WTC11 (cell line): ENCODE measurements at regions not wholly inside any gene's neighbourhood (a gene's known extent, or its start where the extent isn't known, plus 50 kb on each side); places are given as distances from the start of the nearest gene placed in this dataset.

ENCODE experiments used
- ATF1 ChIP-seq: sonication (generic); formaldehyde crosslinking; IDR thresholded peaks from 2 replicates; pipeline ENCODE4 v1.8.1; 2023; ENCODE audit warnings: mild to moderate bottlenecking, moderate library complexity, missing genetic modification reagents
- ATF3 ChIP-seq: sonication (generic); formaldehyde crosslinking; conservative IDR thresholded peaks from 2 replicates; pipeline ENCODE4 v1.8.1; 2022; ENCODE audit warnings: mild to moderate bottlenecking, missing genetic modification reagents
- ELF4 ChIP-seq: sonication (generic); formaldehyde crosslinking; IDR thresholded peaks from 2 replicates; pipeline ENCODE4 v1.8.1; 2022; ENCODE audit warnings: low read depth, mild to moderate bottlenecking, moderate library complexity, missing genetic modification reagents
- EMX1 ChIP-seq: fragments of 250-450 bp; sonication (Bioruptor Pico); IDR thresholded peaks from 2 replicates; pipeline ENCODE4 v1.8.0; 2021; ENCODE audit warnings: mild to moderate bottlenecking
- GABPB1 ChIP-seq: sonication (generic); formaldehyde crosslinking; IDR thresholded peaks from 2 replicates; pipeline ENCODE4 v1.8.1; 2023; ENCODE audit warnings: mild to moderate bottlenecking, missing genetic modification reagents
- JUN ChIP-seq: sonication (generic); formaldehyde crosslinking; IDR thresholded peaks from 2 replicates; pipeline ENCODE4 v1.8.0; 2023; ENCODE audit warnings: mild to moderate bottlenecking, missing genetic modification reagents
- MLX ChIP-seq: sonication (generic); formaldehyde crosslinking; IDR thresholded peaks from 2 replicates; pipeline ENCODE4 v1.8.1; 2023; ENCODE audit warnings: mild to moderate bottlenecking, missing genetic modification reagents, moderate library complexity
- NR3C1 ChIP-seq: sonication (generic); formaldehyde crosslinking; conservative IDR thresholded peaks from 2 replicates; pipeline ENCODE4 v1.8.1; 2023; ENCODE audit warnings: low read depth, mild to moderate bottlenecking, missing genetic modification reagents
- SP1 ChIP-seq: sonication (generic); formaldehyde crosslinking; conservative IDR thresholded peaks from 2 replicates; pipeline ENCODE4 v1.8.1; 2022; ENCODE audit warnings: missing genetic modification reagents
- ZNF317 ChIP-seq: sonication (generic); formaldehyde crosslinking; IDR thresholded peaks from 2 replicates; pipeline ENCODE4 v1.8.1; 2023; ENCODE audit warnings: low read depth, mild to moderate bottlenecking, moderate library complexity, missing genetic modification reagents, borderline replicate concordance
- ZSCAN18 ChIP-seq: fragments of 250-450 bp; sonication (Bioruptor Pico); IDR thresholded peaks from 2 replicates; pipeline ENCODE4 v2.1.2; 2022; ENCODE audit warnings: mild to moderate bottlenecking, moderate library complexity
- TF ChIP-seq, protein P1 (sequence below): fragments of 200-600 bp; IDR thresholded peaks from 2 replicates; pipeline ENCODE4 v1.8.0; 2022; ENCODE audit warnings: antibody characterized with exemption
- TF ChIP-seq, protein P2 (sequence below): sonication (generic); formaldehyde crosslinking; IDR thresholded peaks from 2 replicates; pipeline ENCODE4 v1.8.0; 2022; ENCODE audit warnings: mild to moderate bottlenecking, missing genetic modification reagents
- TF ChIP-seq, protein P3 (sequence below): sonication (generic); formaldehyde crosslinking; IDR thresholded peaks from 2 replicates; pipeline ENCODE4 v1.8.0; 2022; ENCODE audit warnings: mild to moderate bottlenecking, missing genetic modification reagents

- TF ChIP-seq, protein P1, sequence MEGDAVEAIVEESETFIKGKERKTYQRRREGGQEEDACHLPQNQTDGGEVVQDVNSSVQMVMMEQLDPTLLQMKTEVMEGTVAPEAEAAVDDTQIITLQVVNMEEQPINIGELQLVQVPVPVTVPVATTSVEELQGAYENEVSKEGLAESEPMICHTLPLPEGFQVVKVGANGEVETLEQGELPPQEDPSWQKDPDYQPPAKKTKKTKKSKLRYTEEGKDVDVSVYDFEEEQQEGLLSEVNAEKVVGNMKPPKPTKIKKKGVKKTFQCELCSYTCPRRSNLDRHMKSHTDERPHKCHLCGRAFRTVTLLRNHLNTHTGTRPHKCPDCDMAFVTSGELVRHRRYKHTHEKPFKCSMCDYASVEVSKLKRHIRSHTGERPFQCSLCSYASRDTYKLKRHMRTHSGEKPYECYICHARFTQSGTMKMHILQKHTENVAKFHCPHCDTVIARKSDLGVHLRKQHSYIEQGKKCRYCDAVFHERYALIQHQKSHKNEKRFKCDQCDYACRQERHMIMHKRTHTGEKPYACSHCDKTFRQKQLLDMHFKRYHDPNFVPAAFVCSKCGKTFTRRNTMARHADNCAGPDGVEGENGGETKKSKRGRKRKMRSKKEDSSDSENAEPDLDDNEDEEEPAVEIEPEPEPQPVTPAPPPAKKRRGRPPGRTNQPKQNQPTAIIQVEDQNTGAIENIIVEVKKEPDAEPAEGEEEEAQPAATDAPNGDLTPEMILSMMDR, result no peak
- TF ChIP-seq MLX, result no peak
- no peak for TF ChIP-seq ELF4 (CRISPR knock-in tag)
- no peak for TF ChIP-seq EMX1 (CRISPR knock-in tag)
- no peak for TF ChIP-seq ZNF317 (CRISPR knock-in tag)
- TF ChIP-seq, protein P2, sequence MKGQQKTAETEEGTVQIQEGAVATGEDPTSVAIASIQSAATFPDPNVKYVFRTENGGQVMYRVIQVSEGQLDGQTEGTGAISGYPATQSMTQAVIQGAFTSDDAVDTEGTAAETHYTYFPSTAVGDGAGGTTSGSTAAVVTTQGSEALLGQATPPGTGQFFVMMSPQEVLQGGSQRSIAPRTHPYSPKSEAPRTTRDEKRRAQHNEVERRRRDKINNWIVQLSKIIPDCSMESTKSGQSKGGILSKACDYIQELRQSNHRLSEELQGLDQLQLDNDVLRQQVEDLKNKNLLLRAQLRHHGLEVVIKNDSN, result no peak
- TF ChIP-seq SP1 (CRISPR knock-in tag), result no peak
- TF ChIP-seq GABPB1 (CRISPR knock-in tag), result no peak
- no peak for TF ChIP-seq ATF3 (CRISPR knock-in tag)
- TF ChIP-seq, protein P3, sequence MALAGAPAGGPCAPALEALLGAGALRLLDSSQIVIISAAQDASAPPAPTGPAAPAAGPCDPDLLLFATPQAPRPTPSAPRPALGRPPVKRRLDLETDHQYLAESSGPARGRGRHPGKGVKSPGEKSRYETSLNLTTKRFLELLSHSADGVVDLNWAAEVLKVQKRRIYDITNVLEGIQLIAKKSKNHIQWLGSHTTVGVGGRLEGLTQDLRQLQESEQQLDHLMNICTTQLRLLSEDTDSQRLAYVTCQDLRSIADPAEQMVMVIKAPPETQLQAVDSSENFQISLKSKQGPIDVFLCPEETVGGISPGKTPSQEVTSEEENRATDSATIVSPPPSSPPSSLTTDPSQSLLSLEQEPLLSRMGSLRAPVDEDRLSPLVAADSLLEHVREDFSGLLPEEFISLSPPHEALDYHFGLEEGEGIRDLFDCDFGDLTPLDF (CRISPR knock-in tag), result no peak
- no peak for TF ChIP-seq NR3C1 (CRISPR knock-in tag)
- TF ChIP-seq JUN (CRISPR knock-in tag), result no peak
- TF ChIP-seq ZSCAN18, result no peak
- TF ChIP-seq ATF1 (CRISPR knock-in tag), result no peak
Measured at GRCh38 chr6:121590438-121590837, 155.0 kb downstream of the GJA1 start.
